Endodermal cell (in vitro differentiated cells): ENCODE measurements at regions not wholly inside any gene's neighbourhood (a gene's known extent, or its start where the extent isn't known, plus 50 kb on each side); places are given as distances from the start of the nearest gene placed in this dataset.

Experiments used
- DNase-seq: peaks from one replicate; pipeline ENCODE4 v3.0.0-alpha.2; 2017
- H3K27ac ChIP-seq: 2 replicates; pipeline ENCODE4 v1.5.1; 2013; ENCODE audit warnings: mild to moderate bottlenecking, low read depth, low read length, moderate library complexity
- H3K27me3 ChIP-seq: 2 replicates; pipeline ENCODE4 v1.6.1; 2013; ENCODE audit warnings: mild to moderate bottlenecking, low read length, moderate library complexity; ENCODE audit not compliant: insufficient read depth, control insufficient read depth, poor library complexity, severe bottlenecking
- H3K36me3 ChIP-seq: 2 replicates; pipeline ENCODE4 v1.7.0; 2013; ENCODE audit warnings: mild to moderate bottlenecking, low read length, moderate library complexity; ENCODE audit not compliant: control insufficient read depth, insufficient read depth
- H3K4me1 ChIP-seq: one replicate; pipeline ENCODE4 v1.7.0; 2013; ENCODE audit warnings: low read length; ENCODE audit not compliant: control insufficient read depth, insufficient read depth
- H3K4me3 ChIP-seq: 2 replicates; pipeline ENCODE4 v1.5.1; 2013; ENCODE audit warnings: mild to moderate bottlenecking, low read length, moderate library complexity
- H3K9ac ChIP-seq: 2 replicates; pipeline ENCODE4 v1.6.1; 2013; ENCODE audit warnings: mild to moderate bottlenecking, low read length, moderate library complexity; ENCODE audit not compliant: poor library complexity, severe bottlenecking; ENCODE audit errors: extremely low read depth
- H3K9me3 ChIP-seq: 2 replicates; pipeline ENCODE4 v1.6.1; 2013; ENCODE audit warnings: mild to moderate bottlenecking, low read length, moderate library complexity; ENCODE audit not compliant: control insufficient read depth
- H3K27ac Mint-ChIP-seq: 2 replicates; pipeline ENCODE4 v1.8.0; 2020; ENCODE audit warnings: mixed read lengths
- H3K27me3 Mint-ChIP-seq: 2 replicates; pipeline ENCODE4 v1.8.0; 2021; ENCODE audit warnings: mild to moderate bottlenecking, mixed read lengths; ENCODE audit not compliant: insufficient read depth
- H3K36me3 Mint-ChIP-seq: 2 replicates; pipeline ENCODE4 v1.8.0; 2020; ENCODE audit warnings: low read depth, mixed read lengths
- H3K4me1 Mint-ChIP-seq: 2 replicates; pipeline ENCODE4 v1.8.0; 2020; ENCODE audit warnings: mixed read lengths
- H3K4me3 Mint-ChIP-seq: 2 replicates; pipeline ENCODE4 v1.8.0; 2020; ENCODE audit warnings: mild to moderate bottlenecking, moderate library complexity, mixed read lengths
- H3K9me3 Mint-ChIP-seq: 2 replicates; pipeline ENCODE4 v1.8.0; 2020; ENCODE audit warnings: mild to moderate bottlenecking, mixed read lengths
- CTCF ChIP-seq: fragments of 200-600 bp; sonication (generic); conservative IDR thresholded peaks from 2 replicates; pipeline ENCODE4 v1.5.0; 2021; ENCODE audit warnings: antibody characterized with exemption, mild to moderate bottlenecking
- WGBS, 2 experiments: methylation state at CpG; one replicate each; pipeline versions ENCODE4 v1.1.5 to v1.1.7; 2013; ENCODE audit warnings: missing lambda C conversion rate in 2 of 2, mixed read lengths in 1 of 2; ENCODE audit not compliant: insufficient coverage in 1 of 2, insufficient read length in 1 of 2; 5-methylcytosine and 5-hydroxymethylcytosine counted together

- TF ChIP-seq CTCF = peak; percentile 64
- Histone ChIP-seq H3K36me3 (no peaks in the 10 kb centered on the region), H3K9ac (no peak overlapping the region), H3K4me3 (no peak overlapping the region), H3K4me1 (no peaks in the 10 kb centered on the region), H3K9me3 (no peaks in the 10 kb centered on the region), H3K27me3 (no peaks in the 10 kb centered on the region), H3K27ac (no peak overlapping the region)
- WGBS, 2 experiments = 27 to 50% methylated on average over 3 to 9 of the region's 9 CpGs
- H3K9me3 Mint-ChIP-seq = no peaks in the 10 kb centered on the region
- H3K36me3 Mint-ChIP-seq = no peaks in the 10 kb centered on the region
- peak; percentile 61 for DNase-seq
- peaks cover 24% of the 10 kb centered on the region for H3K4me1 Mint-ChIP-seq
- peaks cover 2% of the 10 kb centered on the region for H3K27me3 Mint-ChIP-seq
- peak overlapping the region; percentile 77 for H3K27ac Mint-ChIP-seq
- no peak overlapping the region for H3K4me3 Mint-ChIP-seq
Observed at GRCh38 chr4:27096142-27096824, 235.6 kb downstream of the STIM2 start.

- Histone ChIP-seq H3K9me3 (no peaks in the 10 kb centered on the region), H3K4me1 (no peaks in the 10 kb centered on the region), H3K36me3 (no peaks in the 10 kb centered on the region), H3K27me3 (no peaks in the 10 kb centered on the region), H3K27ac (no peak overlapping the region), H3K4me3 (no peak overlapping the region), H3K9ac (no peak overlapping the region)
- Mint-ChIP-seq H3K27ac (no peak overlapping the region), H3K4me3 (no peak overlapping the region), H3K4me1 (peaks cover 33% of the 10 kb centered on the region), H3K36me3 (no peaks in the 10 kb centered on the region), H3K9me3 (no peaks in the 10 kb centered on the region), H3K27me3 (peaks cover 2% of the 10 kb centered on the region)
- DNase-seq = peak; percentile 24
- 92% methylated on average over 1 of the region's 1 CpG; no CpG with 5 or more reads in 1 of the 2 experiments for WGBS, 2 experiments
- no peak for TF ChIP-seq CTCF
Observed at GRCh38 chr4:27098034-27098433, 237.4 kb downstream of the STIM2 start.

DNA sequence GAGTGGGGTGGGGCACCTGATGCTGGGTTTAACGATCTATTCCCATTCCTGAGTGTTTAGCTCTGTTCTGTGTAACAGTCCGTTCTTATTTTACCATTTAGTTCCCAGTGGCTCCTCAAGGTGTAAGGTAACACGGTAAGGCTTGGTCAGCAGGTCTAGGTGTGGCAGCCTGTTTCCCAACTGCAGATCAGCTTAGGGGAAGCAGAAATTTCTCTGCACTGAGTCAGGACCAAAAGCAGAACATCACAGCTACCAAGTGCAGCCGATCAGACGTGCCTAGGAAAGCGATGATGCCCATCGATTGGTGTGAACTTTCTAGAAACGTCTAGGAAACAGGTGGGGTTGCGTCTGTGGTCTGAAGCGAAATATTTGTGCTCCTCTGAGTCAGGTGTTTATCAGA, 240.1 kb downstream of the STIM2 start:
- Histone ChIP-seq H3K4me1 (no peaks in the 10 kb centered on the region), H3K27ac (no peak overlapping the region), H3K4me3 (no peak overlapping the region), H3K9me3 (no peaks in the 10 kb centered on the region), H3K9ac (no peak overlapping the region), H3K27me3 (no peaks in the 10 kb centered on the region), H3K36me3 (no peaks in the 10 kb centered on the region)
- H3K27me3 Mint-ChIP-seq = peaks cover 2% of the 10 kb centered on the region
- no peak for TF ChIP-seq CTCF
- H3K9me3 Mint-ChIP-seq = no peaks in the 10 kb centered on the region
- DNase-seq = peak; percentile 22
- H3K27ac Mint-ChIP-seq = no peak overlapping the region
- no peak overlapping the region for H3K4me3 Mint-ChIP-seq
- 91% methylated on average over 10 of the region's 10 CpGs for WGBS, 2 experiments
- peaks cover 33% of the 10 kb centered on the region for H3K4me1 Mint-ChIP-seq
- no peaks in the 10 kb centered on the region for H3K36me3 Mint-ChIP-seq
